GM21423 (cell line): ENCODE measurements at regions not wholly inside any gene's neighbourhood (a gene's known extent, or its start where the extent isn't known, plus 50 kb on each side); places are given as distances from the start of the nearest gene placed in this dataset.

Source experiments
- ATAC-seq: cut with Tn5 transposase; IDR thresholded peaks from one replicate; pipeline ENCODE4 v1.9.1; 2021; ENCODE audit warnings: mild to moderate bottlenecking, moderate library complexity; ENCODE audit not compliant: unreplicated experiment

GRCh38 chr2:184481865-184482264 is 116.5 kb upstream of the ZNF804A start:
- ATAC-seq: no peak

- ATAC-seq: no peak
Measured at GRCh38 chr2:184498936-184499335, 99.4 kb upstream of the ZNF804A start.

GRCh38 chr2:184504252-184504651 is 94.1 kb upstream of the ZNF804A start:
- ATAC-seq: no peak

GRCh38 chr2:184507254-184507653 is 91.1 kb upstream of the ZNF804A start:
- ATAC-seq: no peak

- no peak for ATAC-seq
Measured at GRCh38 chr2:184517402-184517801, 80.9 kb upstream of the ZNF804A start.

GRCh38 chr2:184520441-184520840 is 77.9 kb upstream of the ZNF804A start:
- ATAC-seq: no peak

GRCh38 chr2:184523732-184524131 is 74.6 kb upstream of the ZNF804A start:
- ATAC-seq: no peak

- ATAC-seq: no peak
Measured at GRCh38 chr2:184524551-184525382, 73.6 kb upstream of the ZNF804A start.

- ATAC-seq: no peak
Measured at GRCh38 chr2:184527058-184527457, 71.3 kb upstream of the ZNF804A start.

- ATAC-seq: no peak
Measured at GRCh38 chr2:184528119-184528518, 70.2 kb upstream of the ZNF804A start.

- ATAC-seq: no peak
Measured at GRCh38 chr2:184530239-184530638, 68.1 kb upstream of the ZNF804A start.

GRCh38 chr2:184530959-184531358 is 67.4 kb upstream of the ZNF804A start:
- no peak for ATAC-seq

GRCh38 chr2:184532551-184532950 is 65.8 kb upstream of the ZNF804A start:
- ATAC-seq: no peak

- no peak for ATAC-seq
Measured at GRCh38 chr2:184534986-184535385, 63.3 kb upstream of the ZNF804A start.

- no peak for ATAC-seq
Measured at GRCh38 chr2:184540246-184540789, 58.0 kb upstream of the ZNF804A start.

GRCh38 chr2:184541591-184541990 is 56.7 kb upstream of the ZNF804A start:
- ATAC-seq: no peak

GRCh38 chr2:184543832-184544231 is 54.5 kb upstream of the ZNF804A start:
- no peak for ATAC-seq
